RWPE2 (cell line): ENCODE measurements at regions not wholly inside any gene's neighbourhood (a gene's known extent, or its start where the extent isn't known, plus 50 kb on each side); places are given as distances from the start of the nearest gene placed in this dataset.

Experiments
- ATAC-seq: fragments of 200-7000 bp; cut with Tn5 transposase; 3 replicates; pipeline ENCODE4 v1.9.1; 2021; ENCODE audit warnings: low read depth
- DNase-seq: peaks from one replicate; pipeline ENCODE4 v3.0.0-alpha.2; 2020; ENCODE audit warnings: low spot score
- H3K27ac ChIP-seq: fragments of 450-650 bp; 2 replicates; pipeline ENCODE4 v1.5.1; 2017; ENCODE audit warnings: mild to moderate bottlenecking; ENCODE audit not compliant: poor library complexity, severe bottlenecking
- H3K27me3 ChIP-seq: fragments of 250-450 bp; sonication (Bioruptor Pico); 2 replicates; pipeline ENCODE4 v1.5.1; 2021; ENCODE audit warnings: mild to moderate bottlenecking, moderate library complexity; ENCODE audit not compliant: insufficient read depth, poor library complexity, severe bottlenecking
- H3K36me3 ChIP-seq: fragments of 250-450 bp; sonication (Bioruptor Pico); 2 replicates; pipeline ENCODE4 v1.5.1; 2020; ENCODE audit warnings: low read depth, mild to moderate bottlenecking, moderate library complexity
- H3K4me1 ChIP-seq: fragments of 250-450 bp; sonication (Bioruptor Pico); 2 replicates; pipeline ENCODE4 v1.5.1; 2021; ENCODE audit warnings: mild to moderate bottlenecking, moderate library complexity; ENCODE audit not compliant: insufficient read depth, poor library complexity, severe bottlenecking
- H3K4me3 ChIP-seq: fragments of 250-450 bp; sonication (Bioruptor Pico); 2 replicates; pipeline ENCODE4 v1.5.1; 2021; ENCODE audit warnings: mild to moderate bottlenecking, moderate library complexity; ENCODE audit not compliant: severe bottlenecking
- H3K9me3 ChIP-seq: fragments of 250-450 bp; sonication (Bioruptor Pico); 2 replicates; pipeline ENCODE4 v1.5.1; 2021; ENCODE audit warnings: mild to moderate bottlenecking, moderate library complexity; ENCODE audit not compliant: severe bottlenecking
- CTCF ChIP-seq: fragments of 450-650 bp; IDR thresholded peaks from one replicate; pipeline ENCODE4 v1.5.1; 2017; ENCODE audit warnings: mild to moderate bottlenecking, moderate library complexity; ENCODE audit not compliant: poor library complexity, severe bottlenecking

- no peaks in the 10 kb centered on the region for H3K27me3 ChIP-seq
- no peak for TF ChIP-seq CTCF
- no peak overlapping the region for H3K27ac ChIP-seq
- ATAC-seq (peak; percentile 36; the same call in 1 of the 3 replicates), DNase-seq (no peak)
- H3K4me1 ChIP-seq = no peaks in the 10 kb centered on the region
- no peaks in the 10 kb centered on the region for H3K36me3 ChIP-seq
- H3K9me3 ChIP-seq = no peaks in the 10 kb centered on the region
- H3K4me3 ChIP-seq = no peak overlapping the region
These were observed 107.6 kb upstream of the IPO9 start for GRCh38 chr1:201721082-201722049.

GRCh38 chr1:201724039-201724765 lies 104.8 kb upstream of the IPO9 start:
- Histone ChIP-seq H3K36me3 (no peaks in the 10 kb centered on the region), H3K4me1 (no peaks in the 10 kb centered on the region), H3K27ac (no peak overlapping the region), H3K27me3 (no peaks in the 10 kb centered on the region), H3K4me3 (no peak overlapping the region), H3K9me3 (no peaks in the 10 kb centered on the region)
- ATAC-seq (no peak), DNase-seq (no peak)
- no peak for TF ChIP-seq CTCF

- no peak for DNase-seq
- Histone ChIP-seq H3K27ac (no peak overlapping the region), H3K36me3 (no peaks in the 10 kb centered on the region), H3K27me3 (no peaks in the 10 kb centered on the region), H3K4me3 (no peak overlapping the region), H3K9me3 (no peaks in the 10 kb centered on the region), H3K4me1 (no peaks in the 10 kb centered on the region)
- no peak for TF ChIP-seq CTCF
- no peak for ATAC-seq
These were observed 104.2 kb upstream of the IPO9 start for GRCh38 chr1:201724766-201725118.

GRCh38 chr1:201726700-201727099 lies 102.3 kb upstream of the IPO9 start:
- Histone ChIP-seq H3K36me3 (no peaks in the 10 kb centered on the region), H3K27me3 (no peaks in the 10 kb centered on the region), H3K27ac (no peak overlapping the region), H3K9me3 (no peaks in the 10 kb centered on the region), H3K4me1 (no peaks in the 10 kb centered on the region), H3K4me3 (no peak overlapping the region)
- DNase-seq (no peak), ATAC-seq (no peak)
- no peak for TF ChIP-seq CTCF
